Vagina (tissue), 2 donors: ENCODE measurements at regions not wholly inside any gene's neighbourhood (a gene's known extent, or its start where the extent isn't known, plus 50 kb on each side); places are given as distances from the start of the nearest gene placed in this dataset.
A peak's percentile ranks its signal among the peaks of the same experiment; 100 is the strongest.

Source experiments
- DNase-seq, 2 donors: peaks; one replicate each; pipeline ENCODE4 v3.0.0-alpha.2; 2017; ENCODE audit errors: extremely low spot score in 2 of 2
- H3K27ac ChIP-seq: fragments of 200-600 bp; sonication (generic); one replicate; pipeline ENCODE4 v1.5.1; 2019
- H3K27me3 ChIP-seq: fragments of 200-600 bp; sonication (generic); one replicate; pipeline ENCODE4 v1.5.1; 2019
- H3K36me3 ChIP-seq, 2 donors: fragments of 200-600 bp; sonication (generic); one replicate each; pipeline ENCODE4 v1.5.1; 2017 to 2019
- H3K4me1 ChIP-seq: fragments of 200-600 bp; sonication (generic); one replicate; pipeline ENCODE4 v1.5.1; 2019
- H3K4me3 ChIP-seq, 2 donors: fragments of 200-600 bp; sonication (generic); 1 replicate in 1 of 2; 2 replicates in 1 of 2; pipeline ENCODE4 v1.5.1; 2016 to 2019
- H3K9me3 ChIP-seq: fragments of 200-600 bp; sonication (generic); one replicate; pipeline ENCODE4 v1.5.1; 2019
- CTCF ChIP-seq, 3 experiments: fragments of 450-650 bp in 2 of 3; fragments of 200-600 bp in 1 of 3; sonication (generic) in 1 of 3; IDR thresholded peaks; one replicate each; pipeline ENCODE4 v1.5.1; 2017 to 2019; ENCODE audit warnings: antibody characterized with exemption in 3 of 3, mild to moderate bottlenecking in 2 of 3, moderate library complexity in 2 of 3
- POLR2A ChIP-seq, 2 donors: fragments of 450-650 bp; IDR thresholded peaks; one replicate each; pipeline ENCODE4 v1.6.1; 2017; ENCODE audit warnings: antibody characterized with exemption in 2 of 2, mild to moderate bottlenecking in 2 of 2, moderate library complexity in 2 of 2
- POLR2AphosphoS5 ChIP-seq, 2 donors: sonication (generic); formaldehyde crosslinking; IDR thresholded peaks; one replicate each; pipeline ENCODE4 v1.9.0; 2017; ENCODE audit warnings: antibody characterized with exemption in 2 of 2, mild to moderate bottlenecking in 2 of 2, low read depth in 1 of 2; ENCODE audit not compliant: insufficient read depth in 1 of 2
- intact Hi-C: fragments of 100-400 bp; cut with DNase I; formaldehyde crosslinking; loops from one replicate; pipeline ENCODE4 v1.15.1; 2023

GRCh38 chr1:30511563-30511962 is 211.8 kb downstream of the MATN1 start:
- H3K27ac ChIP-seq, result no peak overlapping the region
- H3K27me3 ChIP-seq, result no peaks in the 10 kb centered on the region
- no peaks in the 10 kb centered on the region for H3K36me3 ChIP-seq
- intact Hi-C loops, result no loop called here
- no peak overlapping the region for H3K4me3 ChIP-seq
- TF ChIP-seq POLR2A (IDR thresholded peaks at IDR 0.05) (no peak), CTCF (IDR thresholded peaks at IDR 0.05) (no peak), POLR2AphosphoS5 (IDR thresholded peaks at IDR 0.05; ENCODE audit: insufficient read depth in 1 of 2, low read depth in 1 of 2) (no peak)
- H3K9me3 ChIP-seq, result no peaks in the 10 kb centered on the region
- peak in 1 of 2 donors; percentile 49 for DNase-seq
- peaks cover 4% of the 10 kb centered on the region for H3K4me1 ChIP-seq

- H3K4me1 ChIP-seq, result peaks cover 4% of the 10 kb centered on the region
- intact Hi-C loops, result no loop called here
- no peaks in the 10 kb centered on the region for H3K36me3 ChIP-seq
- H3K4me3 ChIP-seq, result no peak overlapping the region
- no peak for TF ChIP-seq CTCF (IDR thresholded peaks at IDR 0.05)
- no peak for TF ChIP-seq POLR2AphosphoS5 (IDR thresholded peaks at IDR 0.05; ENCODE audit: insufficient read depth in 1 of 2, low read depth in 1 of 2)
- TF ChIP-seq POLR2A (IDR thresholded peaks at IDR 0.05), result no peak
- H3K27ac ChIP-seq, result no peak overlapping the region
- DNase-seq, result peak in 1 of 2 donors; percentile 64
- no peaks in the 10 kb centered on the region for H3K9me3 ChIP-seq
- H3K27me3 ChIP-seq, result no peaks in the 10 kb centered on the region
Measured at GRCh38 chr1:30511106-30511505, 212.3 kb downstream of the MATN1 start.

- no peak overlapping the region for H3K27ac ChIP-seq
- TF ChIP-seq POLR2A (IDR thresholded peaks at IDR 0.05) (no peak), POLR2AphosphoS5 (IDR thresholded peaks at IDR 0.05; ENCODE audit: insufficient read depth in 1 of 2, low read depth in 1 of 2) (no peak), CTCF (IDR thresholded peaks at IDR 0.05) (no peak)
- intact Hi-C loops, result no loop called here
Measured at GRCh38 chr1:30509670-30510069, 213.7 kb downstream of the MATN1 start.

GRCh38 chr1:30508611-30509010 is 214.8 kb downstream of the MATN1 start:
- Histone ChIP-seq H3K4me3 (no peak overlapping the region), H3K27ac (no peak overlapping the region), H3K4me1 (peaks cover 4% of the 10 kb centered on the region), H3K9me3 (no peaks in the 10 kb centered on the region), H3K36me3 (no peaks in the 10 kb centered on the region), H3K27me3 (no peaks in the 10 kb centered on the region)
- peak in 1 of 2 donors; percentile 46 for DNase-seq
- TF ChIP-seq POLR2A (IDR thresholded peaks at IDR 0.05), result no peak
- no peak for TF ChIP-seq CTCF (IDR thresholded peaks at IDR 0.05)
- TF ChIP-seq POLR2AphosphoS5 (IDR thresholded peaks at IDR 0.05; ENCODE audit: insufficient read depth in 1 of 2, low read depth in 1 of 2), result no peak
- intact Hi-C loops, result no loop called here

More at GRCh38 chr1:30509670-30510069, 213.7 kb downstream of the MATN1 start:
- Histone ChIP-seq H3K9me3 (no peaks in the 10 kb centered on the region), H3K36me3 (no peaks in the 10 kb centered on the region), H3K27me3 (no peaks in the 10 kb centered on the region), H3K4me1 (peaks cover 4% of the 10 kb centered on the region), H3K4me3 (no peak overlapping the region)
- no peak for DNase-seq

GRCh38 chr1:30508175-30508448 is 215.3 kb downstream of the MATN1 start:
- TF ChIP-seq POLR2A (IDR thresholded peaks at IDR 0.05) (no peak), POLR2AphosphoS5 (IDR thresholded peaks at IDR 0.05; ENCODE audit: insufficient read depth in 1 of 2, low read depth in 1 of 2) (no peak), CTCF (IDR thresholded peaks at IDR 0.05) (no peak)

More at GRCh38 chr1:30508175-30508448, 215.3 kb downstream of the MATN1 start:
- no peak overlapping the region for H3K27ac ChIP-seq
- H3K9me3 ChIP-seq, result no peaks in the 10 kb centered on the region
- H3K4me1 ChIP-seq, result peaks cover 4% of the 10 kb centered on the region
- intact Hi-C loops, result no loop called here
- no peaks in the 10 kb centered on the region for H3K27me3 ChIP-seq
- H3K4me3 ChIP-seq, result no peak overlapping the region
- no peaks in the 10 kb centered on the region for H3K36me3 ChIP-seq
- DNase-seq, result peak in 1 of 2 donors; percentile 70
